Left forelimb (tissue), 1 donor: ENCODE measurements at regions not wholly inside any gene's neighbourhood (a gene's known extent, or its start where the extent isn't known, plus 50 kb on each side); places are given as distances from the start of the nearest gene placed in this dataset.

ENCODE experiments used
- DNase-seq: peaks from one replicate; pipeline ENCODE4 v3.0.0-alpha.2; 2018; ENCODE audit warnings: low spot score

- DNase-seq: no peak
These were observed 53.5 kb upstream of the TSHZ3 start for GRCh38 chr19:31402529-31403316.

GRCh38 chr19:31406106-31406505 lies 56.9 kb upstream of the TSHZ3 start:
- DNase-seq: no peak

DNA sequence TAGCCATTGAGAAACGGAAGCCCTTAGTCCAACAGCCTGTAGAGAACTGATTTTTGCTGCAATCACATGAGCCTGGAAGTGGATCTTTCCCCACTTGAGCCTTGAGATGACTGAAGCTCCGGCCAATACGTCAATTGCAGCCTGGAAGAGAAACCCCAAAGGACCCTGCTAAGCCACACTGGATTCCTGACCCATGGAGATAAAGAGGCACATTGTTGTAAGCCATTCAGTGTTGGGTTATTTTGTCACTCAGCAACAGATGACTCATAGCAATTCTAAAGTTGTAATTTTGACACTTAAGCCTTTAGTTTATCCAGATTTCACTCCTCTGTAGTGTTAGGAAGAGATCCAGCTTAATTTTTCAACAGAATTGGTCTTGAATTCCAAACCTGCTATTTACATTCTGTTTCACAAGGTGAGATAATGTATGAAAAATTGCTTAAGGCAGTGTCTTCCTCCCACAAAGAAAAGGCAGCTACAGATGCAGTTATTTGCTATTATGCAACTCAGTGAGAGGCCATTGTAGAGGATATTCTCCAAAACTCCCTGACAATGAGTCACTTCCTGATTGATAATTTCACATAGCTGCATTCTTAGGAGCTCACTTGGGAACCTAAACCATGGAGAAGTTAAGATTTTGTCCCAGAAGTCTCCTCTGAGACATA lies 59.4 kb upstream of the TSHZ3 start:
- DNase-seq: no peak

DNA sequence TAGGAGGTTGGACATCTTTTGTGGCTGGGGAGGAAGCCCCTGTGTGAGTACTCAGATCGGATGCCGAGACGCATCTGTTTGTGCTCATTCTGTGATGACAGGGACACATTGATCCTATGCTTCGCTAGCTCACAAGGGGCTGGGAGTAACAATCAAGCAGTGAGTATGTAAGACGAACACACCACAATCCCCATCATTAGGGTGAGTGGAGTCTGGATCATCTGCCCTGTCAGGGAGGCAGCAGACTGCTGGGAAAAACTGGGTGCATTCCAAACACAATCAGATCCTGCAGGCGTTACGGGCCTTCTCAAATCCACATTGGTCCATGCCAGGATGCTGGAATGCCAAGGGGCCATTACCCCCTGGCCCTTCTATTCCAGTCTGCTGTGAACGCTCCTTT lies 64.1 kb upstream of the TSHZ3 start:
- DNase-seq: no peak

- no peak for DNase-seq
These were observed 66.1 kb upstream of the TSHZ3 start for GRCh38 chr19:31415322-31415721.

- DNase-seq: no peak
These were observed 67.3 kb upstream of the TSHZ3 start for GRCh38 chr19:31416548-31416947.

GRCh38 chr19:31418055-31418454 lies 68.8 kb upstream of the TSHZ3 start:
- DNase-seq: no peak

DNA sequence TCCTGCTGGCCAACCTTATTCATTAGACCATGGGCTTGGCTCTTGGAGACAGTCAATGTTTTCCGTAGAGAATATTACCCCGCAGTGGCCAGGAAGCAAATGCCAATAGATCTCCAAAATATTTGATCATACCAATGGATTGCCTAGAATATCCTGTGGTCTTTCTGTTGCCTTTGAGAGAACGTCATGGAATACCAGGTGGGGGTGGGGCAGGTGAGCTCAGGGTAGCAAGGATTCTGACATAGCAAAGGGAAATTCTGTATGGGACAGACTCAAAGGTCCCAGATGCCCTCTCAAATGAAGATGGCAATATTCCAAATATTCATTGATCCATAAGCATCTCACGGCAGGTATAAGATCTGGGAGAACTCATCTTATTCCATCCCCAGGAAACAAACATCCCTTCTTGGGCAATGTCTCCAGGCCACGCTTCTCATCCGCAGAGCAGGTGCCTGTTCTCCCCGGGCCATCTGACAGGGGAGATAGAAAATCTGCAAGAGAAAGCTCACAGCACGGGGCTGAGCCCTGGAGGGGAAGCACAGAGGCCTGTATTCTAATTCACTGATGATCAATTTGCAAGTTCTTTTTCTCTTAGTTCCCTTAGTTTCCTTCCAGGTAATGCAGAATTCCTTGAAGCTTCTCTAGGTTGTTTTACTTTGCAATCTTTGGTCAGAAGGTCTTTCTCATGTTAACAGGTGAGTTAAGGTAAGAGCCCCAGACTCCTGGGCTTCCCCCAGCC lies 69.6 kb upstream of the TSHZ3 start:
- no peak for DNase-seq

DNA sequence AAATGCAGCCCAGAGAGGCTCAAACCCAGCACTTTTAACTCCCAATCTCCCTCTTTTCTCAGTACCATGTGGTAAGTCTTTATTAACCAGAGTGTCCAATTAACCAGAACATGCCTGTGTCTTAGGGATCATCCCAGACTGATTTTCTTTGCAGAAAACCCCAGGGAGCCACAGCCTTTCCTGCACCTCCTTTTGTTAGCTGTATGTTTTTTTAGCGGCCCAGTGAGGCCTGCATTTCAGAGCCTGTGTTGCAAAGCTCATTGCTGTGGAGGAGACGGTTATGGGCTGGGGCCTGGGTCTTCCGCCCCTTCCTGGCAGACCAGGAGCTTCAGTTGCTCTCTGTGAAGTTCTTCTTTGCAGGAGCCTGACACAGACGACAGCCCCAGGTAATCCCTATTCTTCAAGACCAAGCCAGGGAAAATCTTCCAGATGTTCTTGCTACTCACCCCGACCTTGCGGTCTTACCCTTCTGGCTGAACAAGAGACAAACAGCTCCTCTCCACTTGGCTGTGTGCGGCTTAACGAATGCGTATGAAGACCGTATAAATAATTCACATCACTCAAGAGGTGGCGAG lies 70.7 kb upstream of the TSHZ3 start:
- no peak for DNase-seq

DNA sequence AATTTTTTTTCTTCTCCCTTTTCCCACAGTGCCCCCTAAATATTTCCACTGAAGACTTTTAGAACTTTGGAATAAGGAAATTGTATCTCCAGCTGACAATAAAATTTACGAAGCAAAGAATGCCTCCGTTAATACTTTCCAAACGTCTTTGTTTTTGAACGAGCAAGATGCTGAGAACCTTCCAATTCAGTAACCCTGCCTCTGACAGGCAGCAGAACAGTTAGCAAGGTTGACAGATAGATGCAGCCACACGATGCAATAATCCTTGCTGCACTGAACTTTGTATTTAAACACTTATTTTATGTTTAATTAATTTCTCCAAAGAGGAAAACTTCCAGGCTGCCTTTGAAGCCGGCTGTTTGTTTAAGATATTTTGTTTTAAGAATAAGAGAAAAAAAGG lies 71.8 kb upstream of the TSHZ3 start:
- DNase-seq: no peak

- DNase-seq: no peak
These were observed 72.6 kb upstream of the TSHZ3 start for GRCh38 chr19:31421856-31422255.

- no peak for DNase-seq
These were observed 74.7 kb upstream of the TSHZ3 start for GRCh38 chr19:31423896-31424295.

- DNase-seq: no peak
These were observed 75.8 kb upstream of the TSHZ3 start for GRCh38 chr19:31424861-31425620.

- DNase-seq: no peak
These were observed 78.6 kb upstream of the TSHZ3 start for GRCh38 chr19:31427857-31428256.

DNA sequence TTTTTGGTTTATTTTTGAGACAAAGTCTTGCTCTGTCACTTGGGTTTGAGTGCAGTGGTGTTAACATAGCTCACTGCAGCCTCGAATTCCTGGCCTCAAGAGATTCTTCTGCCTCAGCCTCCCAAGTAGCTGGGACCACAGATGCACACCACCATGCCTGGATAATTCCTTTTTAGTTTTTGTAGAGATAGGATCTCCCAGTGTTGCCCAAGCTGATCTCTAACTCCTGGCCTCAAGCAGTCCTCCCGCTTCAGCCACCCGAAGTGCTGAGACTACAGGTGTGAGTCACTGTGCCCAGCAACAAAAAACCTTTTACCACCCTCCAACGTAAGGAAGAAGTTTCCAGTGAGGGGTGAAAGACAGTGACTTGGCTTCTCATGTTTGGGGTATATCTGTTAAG lies 81.1 kb upstream of the TSHZ3 start:
- no peak for DNase-seq

- DNase-seq: no peak
These were observed 83.1 kb upstream of the TSHZ3 start for GRCh38 chr19:31432201-31432810.

DNA sequence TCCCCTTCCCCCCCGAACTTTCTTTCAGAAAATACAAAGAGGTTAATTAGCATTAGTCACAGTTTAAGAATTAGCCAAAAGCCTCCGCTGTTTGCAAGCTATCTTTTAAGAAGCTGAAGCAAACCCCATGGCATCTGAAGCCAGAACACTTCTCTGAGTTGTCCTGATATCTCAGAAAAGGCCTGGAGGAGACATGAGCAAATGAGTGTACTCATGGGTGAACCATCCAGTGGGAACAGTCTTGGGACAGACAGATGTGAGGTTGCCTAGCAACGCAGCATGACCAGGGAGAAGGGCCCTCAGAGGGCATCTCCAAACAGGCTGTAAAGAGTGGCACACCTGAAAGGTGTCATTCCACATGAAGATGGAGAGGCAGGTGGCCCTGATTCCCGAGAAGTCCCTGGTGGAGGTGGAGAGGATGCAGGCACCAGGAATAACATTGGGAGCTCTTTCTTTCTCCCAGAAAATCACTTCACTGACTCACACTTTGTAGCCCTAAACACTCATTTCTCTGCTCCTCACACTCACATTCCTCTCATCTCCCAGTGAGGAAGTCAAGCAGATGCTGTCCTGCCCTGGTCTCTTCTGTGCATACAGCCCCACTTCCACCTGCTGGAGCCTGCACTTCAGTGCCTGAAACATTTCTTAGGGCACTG lies 87.0 kb upstream of the TSHZ3 start:
- DNase-seq: no peak

DNA sequence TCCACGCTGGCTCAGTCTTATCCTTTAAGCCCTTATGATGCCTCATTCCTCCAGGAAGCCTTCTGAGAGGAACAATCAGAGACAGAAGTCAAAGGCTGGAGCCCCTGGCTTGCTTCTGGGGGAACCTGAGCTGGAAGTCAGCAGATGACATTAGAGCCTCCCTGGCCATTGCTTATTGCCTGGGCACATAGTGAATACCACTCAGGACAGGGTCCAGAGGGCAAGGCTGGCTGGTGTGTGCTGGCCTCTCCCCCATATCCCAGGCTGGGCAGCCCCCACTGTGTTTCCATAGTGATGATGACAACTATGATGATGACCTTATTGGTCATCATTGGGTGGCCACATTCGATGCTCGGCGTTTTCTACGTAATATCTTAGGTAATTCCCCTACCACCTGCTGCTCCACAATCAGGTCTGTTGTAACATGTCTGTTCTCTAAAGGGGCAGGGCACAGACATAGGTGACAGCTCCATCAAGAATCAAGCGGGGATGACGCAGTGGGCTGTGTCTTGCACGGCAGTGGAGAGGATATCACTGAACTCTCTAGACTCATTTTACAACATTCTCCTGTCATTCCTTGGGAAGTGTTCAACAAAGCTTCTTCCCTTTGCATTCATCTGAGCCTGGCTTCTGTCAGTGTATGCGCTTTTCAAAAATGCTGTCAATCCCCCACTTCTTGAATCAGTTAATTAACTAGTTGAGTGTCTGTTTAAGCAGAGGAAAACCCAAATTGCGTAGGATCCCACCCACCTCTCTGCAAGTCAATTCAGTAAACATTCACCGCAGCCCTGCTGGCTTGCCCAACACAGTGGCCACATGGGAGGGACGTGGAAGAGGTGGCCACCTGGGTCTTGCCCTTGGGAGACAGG lies 89.4 kb upstream of the TSHZ3 start:
- DNase-seq: no peak

- no peak for DNase-seq
These were observed 90.0 kb upstream of the TSHZ3 start for GRCh38 chr19:31439270-31439573.

DNA sequence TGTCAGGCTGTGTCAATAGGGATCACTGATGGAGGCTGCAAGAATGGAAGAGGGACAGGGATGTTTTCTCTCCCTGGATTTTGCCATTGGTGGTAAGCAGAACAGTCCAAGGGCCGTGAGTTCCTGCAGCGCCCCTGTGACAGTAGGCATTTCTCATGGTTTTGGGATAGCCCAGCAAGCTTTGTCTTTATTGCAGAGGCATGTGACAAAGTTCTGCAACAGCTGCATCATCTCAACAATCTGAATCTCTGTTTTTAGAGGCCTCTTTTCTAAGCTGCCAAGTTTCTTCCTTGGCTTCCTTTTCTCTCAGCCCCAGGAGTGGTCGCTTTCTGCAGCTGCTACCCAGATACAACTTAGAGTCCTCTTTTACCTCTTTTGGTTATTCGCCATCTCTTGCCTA lies 95.7 kb upstream of the TSHZ3 start:
- DNase-seq: no peak
